IMR-90 (cell line): ENCODE measurements at regions not wholly inside any gene's neighbourhood (a gene's known extent, or its start where the extent isn't known, plus 50 kb on each side); places are given as distances from the start of the nearest gene placed in this dataset.

Experiments
- ATAC-seq: fragments of 200-7000 bp; cut with Tn5 transposase; 2 replicates; pipeline ENCODE4 v1.9.1; 2020; ENCODE audit warnings: low read depth, mild to moderate bottlenecking, moderate library complexity
- BruUV-seq: library from RNA; stranded (reverse); fragments of 400-500 nt; replicated peaks from 2 replicates; lab custom pipeline; 2021; lab: Mats Ljungman, UMichigan
- CTCF ChIA-PET: fragments of 300-600 bp; formaldehyde crosslinking; extraction: SDS; loops from one replicate; lab custom pipeline; 2021; ENCODE audit warnings: antibody characterized with exemption; lab: Yijun Ruan, JAX
- POLR2A ChIA-PET: fragments of 300-600 bp; sonication (Branson Sonifier 250); formaldehyde crosslinking; loops from one replicate; lab custom pipeline; 2022; ENCODE audit warnings: antibody characterized with exemption; ENCODE audit not compliant: unreplicated experiment; lab: Charles Lee
- DNase-seq: peaks from one replicate; pipeline ENCODE4 v3.0.0; 2013
- H2AFZ ChIP-seq: replicated peaks from 2 replicates; pipeline ENCODE3; 2013; ENCODE audit warnings: low read length, mild to moderate bottlenecking; ENCODE audit not compliant: poor library complexity
- H2AK5ac ChIP-seq: 2 replicates; pipeline ENCODE4 v1.6.1; 2013; ENCODE audit warnings: low read depth, low read length, inconsistent platforms
- H2AK9ac ChIP-seq: replicated peaks from 2 replicates; pipeline ENCODE3; 2013; ENCODE audit warnings: mild to moderate bottlenecking, low read depth, low read length, moderate library complexity; ENCODE audit not compliant: poor library complexity
- H2BK120ac ChIP-seq: 2 replicates; pipeline ENCODE4 v1.6.1; 2013; ENCODE audit warnings: low read depth, low read length, inconsistent platforms
- H2BK15ac ChIP-seq: 3 replicates; pipeline ENCODE4 v1.6.1; 2013; ENCODE audit warnings: low read depth, low read length, inconsistent platforms
- H2BK20ac ChIP-seq: 2 replicates; pipeline ENCODE4 v1.6.1; 2013; ENCODE audit warnings: low read depth, mild to moderate bottlenecking, inconsistent platforms, low read length, moderate library complexity
- H2BK5ac ChIP-seq: 2 replicates; pipeline ENCODE4 v1.6.1; 2013; ENCODE audit warnings: mild to moderate bottlenecking, low read depth, low read length, inconsistent platforms; ENCODE audit not compliant: poor library complexity, severe bottlenecking
- H3K14ac ChIP-seq: replicated peaks from 2 replicates; pipeline ENCODE4 v1.6.1; 2013; ENCODE audit warnings: low read depth, low read length, inconsistent platforms
- H3K18ac ChIP-seq: 2 replicates; pipeline ENCODE4 v1.6.1; 2013; ENCODE audit warnings: low read depth, low read length, control low read depth
- H3K23ac ChIP-seq: 2 replicates; pipeline ENCODE4 v1.6.1; 2013; ENCODE audit warnings: low read depth, low read length, inconsistent platforms
- H3K27ac ChIP-seq: 2 replicates; pipeline ENCODE4 v1.5.1; 2013; ENCODE audit warnings: mild to moderate bottlenecking, control low read depth, low read length; ENCODE audit not compliant: insufficient read depth
- H3K27me3 ChIP-seq: 2 replicates; pipeline ENCODE4 v1.6.1; 2013; ENCODE audit warnings: low read length; ENCODE audit not compliant: control insufficient read depth, insufficient read depth
- H3K36me3 ChIP-seq: 2 replicates; pipeline ENCODE4 v1.6.1; 2013; ENCODE audit warnings: low read length, mixed read lengths; ENCODE audit not compliant: control insufficient read depth, insufficient read depth
- H3K4ac ChIP-seq: 2 replicates; pipeline ENCODE4 v1.6.1; 2013; ENCODE audit warnings: low read depth, low read length, inconsistent platforms
- H3K4me1 ChIP-seq: 2 replicates; pipeline ENCODE4 v1.6.1; 2013; ENCODE audit warnings: low read length, mixed read lengths; ENCODE audit not compliant: control insufficient read depth, insufficient read depth
- H3K4me2 ChIP-seq: 2 replicates; pipeline ENCODE4 v1.6.1; 2013; ENCODE audit warnings: low read depth, mild to moderate bottlenecking, control low read depth, low read length, moderate library complexity
- H3K4me3 ChIP-seq: 2 replicates; pipeline ENCODE4 v1.5.1; 2013; ENCODE audit warnings: low read depth, mild to moderate bottlenecking, control low read depth, low read length, moderate library complexity; ENCODE audit not compliant: insufficient read depth
- H3K56ac ChIP-seq: 2 replicates; pipeline ENCODE4 v1.6.1; 2013; ENCODE audit warnings: low read length, inconsistent platforms; ENCODE audit not compliant: insufficient read depth; ENCODE audit errors: extremely low read depth
- H3K79me1 ChIP-seq, 2 experiments: 2 replicates each; pipeline ENCODE4 v1.6.1; 2013; ENCODE audit warnings: low read length in 2 of 2, inconsistent platforms in 1 of 2, low read depth in 1 of 2
- H3K9ac ChIP-seq: 2 replicates; pipeline ENCODE4 v1.6.1; 2013; ENCODE audit warnings: low read depth, low read length, control low read depth
- H3K9me1 ChIP-seq: 2 replicates; pipeline ENCODE4 v1.6.1; 2013; ENCODE audit warnings: low read length, inconsistent platforms; ENCODE audit not compliant: insufficient read depth
- H3K9me3 ChIP-seq: 2 replicates; pipeline ENCODE4 v1.6.1; 2013; ENCODE audit warnings: low read length; ENCODE audit not compliant: control insufficient read depth, insufficient read depth
- H4K20me1 ChIP-seq: 2 replicates; pipeline ENCODE4 v1.6.1; 2013; ENCODE audit warnings: low read length, inconsistent platforms; ENCODE audit not compliant: insufficient read depth
- H4K5ac ChIP-seq: 2 replicates; pipeline ENCODE4 v1.6.1; 2013; ENCODE audit warnings: mild to moderate bottlenecking, low read depth, low read length, control low read depth
- H4K8ac ChIP-seq, 2 experiments: 2 replicates each; pipeline ENCODE4 v1.6.1; 2013; ENCODE audit warnings: low read depth in 2 of 2, low read length in 2 of 2, control low read depth in 1 of 2, inconsistent platforms in 1 of 2
- H4K91ac ChIP-seq: 2 replicates; pipeline ENCODE4 v1.6.1; 2013; ENCODE audit warnings: low read depth, low read length, inconsistent platforms; ENCODE audit not compliant: insufficient read depth
- BHLHE40 ChIP-seq: fragments of 150-350 bp; IDR thresholded peaks from 2 replicates; pipeline ENCODE4 v1.6.1; 2016; ENCODE audit warnings: mild to moderate bottlenecking, low read depth, low read length
- CEBPB ChIP-seq: IDR thresholded peaks from 2 replicates; pipeline ENCODE4 v1.6.1; 2012; ENCODE audit warnings: low read depth, low read length, improper control_type of control experiment
- CHD1 ChIP-seq: IDR thresholded peaks from 2 replicates; pipeline ENCODE4 v1.6.1; 2012; ENCODE audit warnings: low read depth, low read length, improper control_type of control experiment
- CTCF ChIP-seq: conservative IDR thresholded peaks from 2 replicates; pipeline ENCODE4 v1.5.1; 2012; ENCODE audit warnings: mild to moderate bottlenecking, low read depth, low read length, improper control_type of control experiment
- FOS ChIP-seq: fragments of 150-350 bp; IDR thresholded peaks from 2 replicates; pipeline ENCODE4 v1.6.1; 2016; ENCODE audit warnings: low read depth, low read length
- MAFK ChIP-seq: IDR thresholded peaks from 2 replicates; pipeline ENCODE4 v1.6.1; 2012; ENCODE audit warnings: low read depth, low read length, improper control_type of control experiment
- MAZ ChIP-seq: IDR thresholded peaks from 2 replicates; pipeline ENCODE4 v1.6.1; 2012; ENCODE audit warnings: low read depth, mild to moderate bottlenecking, low read length, improper control_type of control experiment, moderate library complexity, borderline replicate concordance
- MXI1 ChIP-seq: IDR thresholded peaks from 2 replicates; pipeline ENCODE4 v1.6.1; 2012; ENCODE audit warnings: low read depth, mild to moderate bottlenecking, low read length, moderate library complexity, borderline replicate concordance
- NFE2L2 ChIP-seq: fragments of 150-350 bp; IDR thresholded peaks from 2 replicates; pipeline ENCODE4 v1.6.1; 2016; ENCODE audit warnings: low read depth, mild to moderate bottlenecking, low read length
- POLR2A ChIP-seq: IDR thresholded peaks from 2 replicates; pipeline ENCODE4 v1.6.1; 2012; ENCODE audit warnings: mild to moderate bottlenecking, low read depth, low read length
- RAD21 ChIP-seq: IDR thresholded peaks from 2 replicates; pipeline ENCODE4 v1.6.1; 2012; ENCODE audit warnings: low read length, improper control_type of control experiment
- RCOR1 ChIP-seq: IDR thresholded peaks from 2 replicates; pipeline ENCODE4 v1.6.1; 2012; ENCODE audit warnings: mild to moderate bottlenecking, low read length, improper control_type of control experiment; ENCODE audit not compliant: insufficient replicate concordance
- RFX5 ChIP-seq: IDR thresholded peaks from 2 replicates; pipeline ENCODE4 v1.8.0; 2012; ENCODE audit warnings: low read depth, mild to moderate bottlenecking, low read length, moderate library complexity
- SMC3 ChIP-seq: fragments of 150-350 bp; IDR thresholded peaks from 2 replicates; pipeline ENCODE4 v1.6.1; 2016; ENCODE audit warnings: low read depth, mild to moderate bottlenecking, antibody characterized with exemption, low read length, moderate library complexity
- USF2 ChIP-seq: fragments of 150-350 bp; IDR thresholded peaks from 2 replicates; pipeline ENCODE4 v1.6.1; 2017; ENCODE audit warnings: mild to moderate bottlenecking, antibody characterized with exemption, low read length, low read depth
- WGBS, 2 experiments: methylation state at CpG; one replicate each; pipeline versions ENCODE4 v1.1.5 to v1.1.7; 2013; ENCODE audit warnings: missing lambda C conversion rate in 2 of 2; ENCODE audit not compliant: insufficient read length in 1 of 2; ENCODE audit errors: extremely low coverage in 2 of 2; 5-methylcytosine and 5-hydroxymethylcytosine counted together
- dilution Hi-C: fragments of 300-500 bp; cut with HindIII; formaldehyde crosslinking; loops from one replicate; pipeline ENCODE4 v1.14.3; 2018; ENCODE audit warnings: low sequenced_read_pairs; ENCODE audit not compliant: unreplicated experiment
- in situ Hi-C: fragments of 300-500 bp; cut with MboI; formaldehyde crosslinking; loops from 3 replicates; pipeline ENCODE4 v1.14.3; 2019; ENCODE audit warnings: low sequenced_read_pairs, inconsistent platforms, mixed read lengths
- intact Hi-C: fragments of 100-400 bp; cut with micrococcal nuclease; formaldehyde crosslinking; loops from 2 replicates; pipeline ENCODE4 v1.10.0; 2022
- TF ChIP-seq, protein P1 (sequence below): fragments of 150-350 bp; IDR thresholded peaks from 2 replicates; pipeline ENCODE4 v1.6.1; 2016; ENCODE audit warnings: low read depth, mild to moderate bottlenecking, low read length, moderate library complexity, borderline replicate concordance

DNA sequence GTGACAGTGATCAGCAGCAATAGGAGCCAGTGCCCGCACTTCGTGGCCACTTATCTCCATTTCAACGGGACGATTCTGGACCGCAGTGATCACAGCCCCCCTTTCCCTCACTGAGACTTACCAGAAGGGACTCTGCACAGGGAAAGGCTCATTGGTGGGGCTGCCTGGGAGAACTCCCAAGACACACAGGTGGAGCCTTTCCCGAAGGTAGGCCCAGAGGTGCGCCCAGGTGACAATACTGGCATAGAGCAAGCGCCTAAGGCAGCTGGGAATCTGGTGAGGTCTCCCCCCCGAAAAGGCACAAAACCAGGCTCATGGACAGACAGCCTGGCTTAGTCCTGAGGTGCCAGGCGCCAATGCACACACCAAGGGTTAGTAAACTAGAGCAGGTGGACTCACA, 318.9 kb downstream of the AJAP1 start:
- in situ Hi-C loops, result no loop called here
- 57% methylated on average over 5 of the region's 10 CpGs; no CpG with 5 or more reads in 1 of the 2 experiments for WGBS, 2 experiments
- H4K20me1 ChIP-seq, result no peaks in the 10 kb centered on the region

More for the DNA sequence above, 318.9 kb downstream of the AJAP1 start:
- TF ChIP-seq USF2, result no peak
- TF ChIP-seq CEBPB, result no peak
- TF ChIP-seq, protein P1, sequence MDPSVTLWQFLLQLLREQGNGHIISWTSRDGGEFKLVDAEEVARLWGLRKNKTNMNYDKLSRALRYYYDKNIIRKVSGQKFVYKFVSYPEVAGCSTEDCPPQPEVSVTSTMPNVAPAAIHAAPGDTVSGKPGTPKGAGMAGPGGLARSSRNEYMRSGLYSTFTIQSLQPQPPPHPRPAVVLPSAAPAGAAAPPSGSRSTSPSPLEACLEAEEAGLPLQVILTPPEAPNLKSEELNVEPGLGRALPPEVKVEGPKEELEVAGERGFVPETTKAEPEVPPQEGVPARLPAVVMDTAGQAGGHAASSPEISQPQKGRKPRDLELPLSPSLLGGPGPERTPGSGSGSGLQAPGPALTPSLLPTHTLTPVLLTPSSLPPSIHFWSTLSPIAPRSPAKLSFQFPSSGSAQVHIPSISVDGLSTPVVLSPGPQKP, result no peak
- TF ChIP-seq NFE2L2, result no peak
- no peak for TF ChIP-seq CHD1
- TF ChIP-seq BHLHE40, result no peak
- no peak for TF ChIP-seq CTCF
- no peak for TF ChIP-seq SMC3
- no peak for TF ChIP-seq FOS
- TF ChIP-seq RCOR1, result no peak
- no peak for TF ChIP-seq MXI1
- no peak for TF ChIP-seq RFX5
- TF ChIP-seq MAZ, result no peak
- no peak for TF ChIP-seq POLR2A
- TF ChIP-seq MAFK, result no peak
- TF ChIP-seq RAD21, result no peak
- dilution Hi-C loops (no loop called here), intact Hi-C loops (no loop called here)
- H4K8ac ChIP-seq, result no peak overlapping the region
- peaks cover 56% of the 10 kb centered on the region for H3K9me3 ChIP-seq
- ChIA-PET POLR2A (no interaction called here), CTCF (no interaction called here)
- H2BK20ac ChIP-seq, result no peak overlapping the region
- no peak overlapping the region for H3K14ac ChIP-seq
- H2BK120ac ChIP-seq, result no peak overlapping the region
- H2BK15ac ChIP-seq, result no peak overlapping the region
- no peak overlapping the region for H2BK5ac ChIP-seq
- no peak overlapping the region for H3K4me3 ChIP-seq
- H3K4me1 ChIP-seq, result no peaks in the 10 kb centered on the region
- H4K5ac ChIP-seq, result no peak overlapping the region
- H3K9ac ChIP-seq, result no peak overlapping the region
- H3K4ac ChIP-seq, result no peak overlapping the region
- H3K27me3 ChIP-seq, result no peaks in the 10 kb centered on the region
- no peaks in the 10 kb centered on the region for H3K79me1 ChIP-seq
- H3K56ac ChIP-seq, result no peak overlapping the region
- H3K27ac ChIP-seq, result no peak overlapping the region
- H2AFZ ChIP-seq, result no peak overlapping the region
- no TSS peak for BruUV-seq
- no peak overlapping the region for H3K18ac ChIP-seq
- no peak overlapping the region for H3K23ac ChIP-seq
- no peak overlapping the region for H2AK5ac ChIP-seq
- no peak overlapping the region for H3K4me2 ChIP-seq
- DNase-seq, result no peak
- no peak for ATAC-seq
- no peak overlapping the region for H2AK9ac ChIP-seq
- H3K36me3 ChIP-seq, result no peaks in the 10 kb centered on the region
- no peak overlapping the region for H4K91ac ChIP-seq
- no peaks in the 10 kb centered on the region for H3K9me1 ChIP-seq
